Fibroblast of mammary gland (primary cell): ENCODE measurements at regions not wholly inside any gene's neighbourhood (a gene's known extent, or its start where the extent isn't known, plus 50 kb on each side); places are given as distances from the start of the nearest gene placed in this dataset.

Experiments
- DNase-seq: peaks from one replicate; pipeline ENCODE4 v3.0.0-alpha.2; 2010; ENCODE audit warnings: low read depth
- H3K4me3 ChIP-seq: 2 replicates; pipeline ENCODE4 v1.5.1; 2011; ENCODE audit warnings: low read depth, mild to moderate bottlenecking, low read length, moderate library complexity; ENCODE audit not compliant: control insufficient read depth
- TF ChIP-seq, protein P1 (sequence below): conservative IDR thresholded peaks from 2 replicates; pipeline ENCODE4 v1.5.1; 2011; ENCODE audit warnings: low read depth, low read length, inconsistent platforms; ENCODE audit not compliant: control insufficient read depth, insufficient read depth

DNA sequence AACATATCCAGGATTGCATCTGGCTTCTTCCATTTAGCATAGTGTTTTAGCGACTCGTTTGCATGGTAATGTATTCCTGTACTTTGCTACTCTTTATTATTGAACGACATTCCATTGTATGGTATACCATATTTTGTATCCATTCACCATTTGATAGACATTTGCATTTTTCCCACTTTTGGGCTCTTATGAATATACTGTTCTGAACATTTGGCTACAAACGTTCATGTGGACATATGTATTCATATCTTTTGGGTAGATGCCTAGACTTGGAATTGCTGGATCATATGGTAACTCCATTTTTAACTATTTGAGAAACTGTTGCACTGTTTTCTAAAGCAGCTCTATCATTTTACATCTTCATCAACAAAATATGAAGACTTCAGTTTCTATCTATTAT, 383.7 kb upstream of the AKR1E2 start:
- no peak overlapping the region for H3K4me3 ChIP-seq
- DNase-seq: no peak
- TF ChIP-seq, protein P1, sequence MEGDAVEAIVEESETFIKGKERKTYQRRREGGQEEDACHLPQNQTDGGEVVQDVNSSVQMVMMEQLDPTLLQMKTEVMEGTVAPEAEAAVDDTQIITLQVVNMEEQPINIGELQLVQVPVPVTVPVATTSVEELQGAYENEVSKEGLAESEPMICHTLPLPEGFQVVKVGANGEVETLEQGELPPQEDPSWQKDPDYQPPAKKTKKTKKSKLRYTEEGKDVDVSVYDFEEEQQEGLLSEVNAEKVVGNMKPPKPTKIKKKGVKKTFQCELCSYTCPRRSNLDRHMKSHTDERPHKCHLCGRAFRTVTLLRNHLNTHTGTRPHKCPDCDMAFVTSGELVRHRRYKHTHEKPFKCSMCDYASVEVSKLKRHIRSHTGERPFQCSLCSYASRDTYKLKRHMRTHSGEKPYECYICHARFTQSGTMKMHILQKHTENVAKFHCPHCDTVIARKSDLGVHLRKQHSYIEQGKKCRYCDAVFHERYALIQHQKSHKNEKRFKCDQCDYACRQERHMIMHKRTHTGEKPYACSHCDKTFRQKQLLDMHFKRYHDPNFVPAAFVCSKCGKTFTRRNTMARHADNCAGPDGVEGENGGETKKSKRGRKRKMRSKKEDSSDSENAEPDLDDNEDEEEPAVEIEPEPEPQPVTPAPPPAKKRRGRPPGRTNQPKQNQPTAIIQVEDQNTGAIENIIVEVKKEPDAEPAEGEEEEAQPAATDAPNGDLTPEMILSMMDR: no peak

DNA sequence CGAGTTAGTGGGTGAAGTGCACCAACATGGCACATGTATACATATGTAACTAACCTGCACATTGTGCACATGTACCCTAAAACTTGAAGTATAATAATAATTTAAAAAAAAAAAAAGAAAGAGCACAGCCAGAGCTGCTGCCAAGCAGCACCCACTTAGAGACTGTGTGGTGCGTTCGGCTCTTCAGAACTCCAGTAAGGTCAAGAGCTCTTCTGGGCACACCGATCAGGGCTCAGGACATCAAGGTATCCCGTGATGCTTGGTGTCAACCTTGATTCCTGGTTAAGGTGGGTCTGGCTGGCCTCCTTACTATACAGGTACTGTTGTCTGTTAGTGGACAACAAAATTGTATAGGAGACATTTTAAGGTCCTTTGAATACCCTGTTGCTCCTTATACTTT, 385.7 kb upstream of the AKR1E2 start:
- no peak overlapping the region for H3K4me3 ChIP-seq
- no peak for DNase-seq
- TF ChIP-seq, protein P1: no peak

DNA sequence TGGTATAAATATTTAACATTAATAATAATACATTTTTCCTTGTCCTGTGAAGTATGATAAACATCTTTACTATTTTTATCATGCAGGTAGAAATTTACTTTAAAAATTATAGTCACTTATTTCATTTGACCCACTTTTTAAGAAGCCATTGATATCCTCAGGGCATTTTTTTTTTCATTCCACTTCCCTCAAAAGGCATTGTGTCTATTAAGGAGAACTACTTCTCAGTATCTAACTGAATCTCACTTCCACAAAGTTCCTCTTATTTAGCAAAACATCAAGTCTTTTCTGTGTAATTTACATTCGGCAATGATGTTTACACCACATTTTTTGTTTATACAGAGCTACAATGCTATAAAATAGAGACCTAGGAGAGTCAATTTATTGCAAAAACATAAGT, 388.2 kb upstream of the AKR1E2 start:
- no peak overlapping the region for H3K4me3 ChIP-seq
- TF ChIP-seq, protein P1: no peak
- DNase-seq: no peak

DNA sequence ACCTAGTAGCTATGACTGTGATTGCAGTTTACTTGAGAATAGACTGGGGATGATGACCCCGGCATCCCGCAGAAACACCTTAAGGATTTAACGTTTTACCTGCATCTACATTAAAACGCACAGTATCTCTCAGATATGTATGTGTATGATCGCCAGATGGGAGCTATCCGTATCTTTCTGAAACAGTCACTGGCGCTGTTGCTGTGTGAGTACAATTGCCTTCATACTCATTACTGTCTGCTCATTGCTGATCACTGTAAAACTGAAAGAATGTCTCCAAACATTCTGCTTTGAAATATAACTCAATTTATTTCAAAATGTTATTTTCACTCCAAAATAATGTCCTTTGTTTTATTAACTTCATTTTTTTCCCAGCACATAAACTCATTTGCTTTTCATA, 388.9 kb upstream of the AKR1E2 start:
- TF ChIP-seq, protein P1: no peak
- DNase-seq: no peak
- no peak overlapping the region for H3K4me3 ChIP-seq

DNA sequence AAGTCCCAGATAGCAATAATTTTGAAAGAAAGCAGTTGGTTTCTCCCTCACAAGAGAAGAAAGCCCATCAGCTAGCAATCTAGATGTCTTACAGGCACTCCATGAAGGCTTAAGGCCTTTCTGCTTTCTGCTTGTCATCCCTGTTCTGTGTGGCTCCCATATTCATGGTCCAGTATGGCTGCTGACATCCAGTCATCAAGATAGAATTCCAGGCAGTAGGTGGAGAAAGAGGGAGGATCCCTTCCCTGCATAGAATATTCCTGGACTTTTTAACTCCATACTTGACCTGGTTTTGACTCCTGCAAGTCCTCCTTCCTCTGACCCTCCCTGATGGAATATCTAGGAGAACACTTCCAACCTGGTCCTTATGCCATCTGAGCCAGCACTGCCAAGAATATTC, 389.9 kb upstream of the AKR1E2 start:
- H3K4me3 ChIP-seq: no peak overlapping the region
- TF ChIP-seq, protein P1: no peak
- no peak for DNase-seq

DNA sequence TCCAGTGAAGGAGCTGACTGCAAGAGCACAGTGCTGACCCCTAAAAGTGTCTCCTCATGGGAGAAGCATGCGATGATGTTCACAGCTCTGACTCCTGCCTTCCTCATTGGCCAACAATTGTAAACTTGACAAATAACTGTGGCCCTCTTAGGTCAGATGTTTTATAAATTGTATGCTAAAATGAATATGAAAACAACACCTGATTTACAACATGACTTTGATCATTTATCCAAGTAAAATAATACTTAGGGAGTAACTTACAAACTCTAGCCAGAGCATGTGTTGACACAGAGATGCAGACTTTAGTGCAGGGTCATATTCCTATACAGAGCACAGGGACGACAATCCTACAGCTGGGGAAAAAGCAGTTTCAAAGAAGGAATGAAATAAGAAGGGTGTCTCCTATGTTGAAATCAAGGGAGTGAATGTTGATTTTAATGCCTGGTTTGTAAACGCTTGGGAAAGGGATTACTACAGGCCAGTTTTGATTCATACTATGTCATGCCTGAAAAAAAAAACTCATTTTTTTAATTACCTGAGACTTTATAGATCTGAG, 391.4 kb upstream of the AKR1E2 start:
- no peak for DNase-seq
- no peak overlapping the region for H3K4me3 ChIP-seq
- TF ChIP-seq, protein P1: no peak

DNA sequence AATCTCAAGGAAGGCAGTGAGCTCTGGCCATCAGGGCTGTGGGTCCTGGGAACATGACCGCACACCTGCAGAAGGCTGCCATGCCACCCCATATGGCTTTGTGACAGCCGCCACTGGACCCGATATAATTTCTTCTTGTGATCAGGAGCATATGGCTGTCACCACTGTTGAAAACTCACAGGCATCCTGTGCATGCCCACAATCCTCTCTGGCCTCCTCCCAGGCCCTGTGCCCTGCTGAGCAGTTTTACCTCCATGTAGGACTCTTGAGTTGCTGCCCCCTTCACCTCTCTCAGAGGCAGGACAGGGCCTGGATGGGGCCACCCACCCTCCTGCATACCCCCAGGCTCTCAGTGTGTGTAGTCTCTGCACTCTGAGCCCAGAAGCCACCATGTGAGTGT, 391.9 kb upstream of the AKR1E2 start:
- H3K4me3 ChIP-seq: no peak overlapping the region
- TF ChIP-seq, protein P1: no peak
- DNase-seq: no peak
